HL-60 (cell line): ENCODE measurements at regions not wholly inside any gene's neighbourhood (a gene's known extent, or its start where the extent isn't known, plus 50 kb on each side); places are given as distances from the start of the nearest gene placed in this dataset.

Source experiments
- DNase-seq, 2 experiments: peaks; one replicate each; pipeline ENCODE4 v3.0.0-alpha.2; 2010 to 2020; ENCODE audit warnings: low read depth in 1 of 2, low spot score in 1 of 2
- H3K27ac ChIP-seq: fragments of 250-450 bp; sonication (Bioruptor Pico); replicated peaks from 2 replicates; pipeline ENCODE4 v1.5.1; 2020; ENCODE audit warnings: mild to moderate bottlenecking, moderate library complexity
- H3K27me3 ChIP-seq: fragments of 250-450 bp; sonication (Bioruptor Pico); 2 replicates; pipeline ENCODE4 v1.5.1; 2021; ENCODE audit warnings: mild to moderate bottlenecking, moderate library complexity; ENCODE audit not compliant: insufficient read depth, poor library complexity, severe bottlenecking
- H3K4me3 ChIP-seq: replicated peaks from 2 replicates; pipeline ENCODE4 v1.5.1; 2011; ENCODE audit warnings: mild to moderate bottlenecking, control low read depth, low read length; ENCODE audit not compliant: insufficient read depth
- CTCF ChIP-seq: IDR thresholded peaks from one replicate; pipeline ENCODE4 v1.5.1; 2011; ENCODE audit warnings: low read length, control low read depth, inconsistent platforms; ENCODE audit not compliant: insufficient read depth
- GABPA ChIP-seq: IDR thresholded peaks from 2 replicates; pipeline ENCODE4 v1.6.1; 2012; ENCODE audit warnings: low read depth
- POLR2AphosphoS5 ChIP-seq: IDR thresholded peaks from 2 replicates; pipeline ENCODE4 v1.6.1; 2012; ENCODE audit warnings: low read depth
- REST ChIP-seq: IDR thresholded peaks from 2 replicates; pipeline ENCODE4 v1.6.1; 2012; ENCODE audit warnings: low read depth; ENCODE audit not compliant: insufficient replicate concordance
- SPI1 ChIP-seq: IDR thresholded peaks from 2 replicates; pipeline ENCODE4 v1.6.1; 2012; ENCODE audit warnings: low read depth, mild to moderate bottlenecking, borderline replicate concordance

GRCh38 chr1:29831500-29832117 lies 595.3 kb downstream of the PTPRU start:
- TF ChIP-seq CTCF, result no peak
- no peak for TF ChIP-seq SPI1
- no peak for TF ChIP-seq GABPA
- no peak for TF ChIP-seq POLR2AphosphoS5
- TF ChIP-seq REST, result no peak
- DNase-seq, result no peak
- Histone ChIP-seq H3K27me3 (no peaks in the 10 kb centered on the region), H3K27ac (no peak overlapping the region), H3K4me3 (no peak overlapping the region)

GRCh38 chr1:29830916-29831315 lies 594.6 kb downstream of the PTPRU start:
- Histone ChIP-seq H3K4me3 (no peak overlapping the region), H3K27me3 (no peaks in the 10 kb centered on the region), H3K27ac (no peak overlapping the region)
- DNase-seq, result no peak
- TF ChIP-seq POLR2AphosphoS5, result no peak
- TF ChIP-seq GABPA, result no peak

- no peak for DNase-seq
- TF ChIP-seq POLR2AphosphoS5, result no peak
- no peak for TF ChIP-seq CTCF
- TF ChIP-seq REST, result no peak
- no peak for TF ChIP-seq SPI1
- TF ChIP-seq GABPA, result no peak
- no peaks in the 10 kb centered on the region for H3K27me3 ChIP-seq
- no peak overlapping the region for H3K27ac ChIP-seq
- no peak overlapping the region for H3K4me3 ChIP-seq
Observed at GRCh38 chr1:29830383-29830782, 594.1 kb downstream of the PTPRU start.

GRCh38 chr1:29829448-29830344 lies 593.4 kb downstream of the PTPRU start:
- TF ChIP-seq CTCF, result no peak
- no peak for TF ChIP-seq SPI1
- TF ChIP-seq REST, result no peak
- no peak for TF ChIP-seq GABPA
- TF ChIP-seq POLR2AphosphoS5, result no peak
- DNase-seq, result no peak
- no peak overlapping the region for H3K27ac ChIP-seq
- H3K27me3 ChIP-seq, result no peaks in the 10 kb centered on the region
- no peak overlapping the region for H3K4me3 ChIP-seq
